HG03469 (cell line): ENCODE measurements at regions not wholly inside any gene's neighbourhood (a gene's known extent, or its start where the extent isn't known, plus 50 kb on each side); places are given as distances from the start of the nearest gene placed in this dataset.
"Not testable (repeated sequence)": the region's sequence is repeated elsewhere in the genome, so short reads cannot be mapped to it uniquely, and the experiment has no call there.

ENCODE experiments used
- ATAC-seq: cut with Tn5 transposase; IDR thresholded peaks from one replicate; pipeline ENCODE4 v1.9.1; 2021; ENCODE audit warnings: mild to moderate bottlenecking, moderate library complexity, moderate number of reproducible peaks; ENCODE audit not compliant: unreplicated experiment

- ATAC-seq, result no peak
These were observed 78.4 kb downstream of the ADAMTS15 start for GRCh38 chr11:130526846-130527245.

GRCh38 chr11:130527636-130528297 lies 79.3 kb downstream of the ADAMTS15 start:
- no peak for ATAC-seq

- no peak for ATAC-seq
These were observed 80.1 kb downstream of the ADAMTS15 start for GRCh38 chr11:130528298-130529261.

GRCh38 chr11:130529366-130529765 lies 80.9 kb downstream of the ADAMTS15 start:
- no peak for ATAC-seq

GRCh38 chr11:130531061-130531460 lies 82.6 kb downstream of the ADAMTS15 start:
- ATAC-seq, result no peak

GRCh38 chr11:130533113-130533798 lies 84.8 kb downstream of the ADAMTS15 start:
- ATAC-seq, result no peak

- ATAC-seq, result no peak
These were observed 85.4 kb downstream of the ADAMTS15 start for GRCh38 chr11:130533871-130534270.

GRCh38 chr11:130534551-130534950 lies 86.1 kb downstream of the ADAMTS15 start:
- no peak for ATAC-seq

GRCh38 chr11:130535520-130535919 lies 87.1 kb downstream of the ADAMTS15 start:
- no peak for ATAC-seq

GRCh38 chr11:130536106-130537040 lies 87.9 kb downstream of the ADAMTS15 start:
- no peak for ATAC-seq

- ATAC-seq, result not testable (repeated sequence)
These were observed 91.2 kb downstream of the ADAMTS15 start for GRCh38 chr11:130539680-130540079.

GRCh38 chr11:130544266-130544665 lies 95.8 kb downstream of the ADAMTS15 start:
- ATAC-seq, result no peak

- ATAC-seq, result no peak
These were observed 97.1 kb downstream of the ADAMTS15 start for GRCh38 chr11:130545449-130546072.

GRCh38 chr11:130546438-130546837 lies 98.0 kb downstream of the ADAMTS15 start:
- no peak for ATAC-seq

GRCh38 chr11:130546901-130547694 lies 98.7 kb downstream of the ADAMTS15 start:
- ATAC-seq, result no peak

GRCh38 chr11:130547761-130548490 lies 99.5 kb downstream of the ADAMTS15 start:
- ATAC-seq, result no peak

- ATAC-seq, result no peak
These were observed 100.0 kb downstream of the ADAMTS15 start for GRCh38 chr11:130548491-130548833.

GRCh38 chr11:130549393-130549999 lies 101.1 kb downstream of the ADAMTS15 start:
- no peak for ATAC-seq
